K562 (cell line): ENCODE measurements at regions not wholly inside any gene's neighbourhood (a gene's known extent, or its start where the extent isn't known, plus 50 kb on each side); places are given as distances from the start of the nearest gene placed in this dataset.

ENCODE experiments used
- ARID1B ChIP-seq: fragments of 450-650 bp; IDR thresholded peaks from 2 replicates; pipeline ENCODE4 v1.6.1; 2016; ENCODE audit warnings: antibody characterized with exemption, mild to moderate bottlenecking, inconsistent platforms
- C11orf30 ChIP-seq: fragments of 450-650 bp; IDR thresholded peaks from 2 replicates; pipeline ENCODE4 v1.6.1; 2016; ENCODE audit warnings: low read depth, mild to moderate bottlenecking
- CREBBP ChIP-seq: IDR thresholded peaks from one replicate; pipeline ENCODE4 v1.6.1; 2012; ENCODE audit warnings: low read depth, mild to moderate bottlenecking, control low read depth, inconsistent platforms, low read length
- CTCFL ChIP-seq: IDR thresholded peaks from 2 replicates; pipeline ENCODE4 v1.6.1; 2011; ENCODE audit warnings: borderline replicate concordance, low read depth, mild to moderate bottlenecking, moderate library complexity, low read length; ENCODE audit not compliant: insufficient read depth, poor library complexity, severe bottlenecking
- E2F3 ChIP-seq: fragments of 250-450 bp; sonication (Bioruptor Pico); IDR thresholded peaks from 2 replicates; pipeline ENCODE4 v1.4.0; 2020; ENCODE audit warnings: mild to moderate bottlenecking
- GATAD2A ChIP-seq: fragments of 450-650 bp; IDR thresholded peaks from 2 replicates; pipeline ENCODE4 v1.6.1; 2017
- NR2C1 ChIP-seq, 2 experiments: fragments of 450-650 bp; IDR thresholded peaks; 2 replicates each; pipeline ENCODE4 v1.6.1; 2017; ENCODE audit warnings: mild to moderate bottlenecking in 2 of 2, antibody characterized with exemption in 1 of 2, inconsistent platforms in 1 of 2, missing compliant biosample characterization in 1 of 2, missing genetic modification characterization in 1 of 2
- PRPF4 ChIP-seq: fragments of 200-400 bp; formaldehyde crosslinking; IDR thresholded peaks from one replicate; pipeline ENCODE4 v1.6.1; 2017; ENCODE audit warnings: low read length, low read depth, mild to moderate bottlenecking; ENCODE audit not compliant: insufficient read depth, poor library complexity, severe bottlenecking
- RERE ChIP-seq: sonication (generic); formaldehyde crosslinking; IDR thresholded peaks from 2 replicates; pipeline ENCODE4 v1.8.0; 2023; ENCODE audit warnings: missing genetic modification reagents, mild to moderate bottlenecking, borderline replicate concordance
- TAF15 ChIP-seq: fragments of 200-400 bp; formaldehyde crosslinking; IDR thresholded peaks from 2 replicates; pipeline ENCODE4 v1.6.1; 2017; ENCODE audit warnings: mild to moderate bottlenecking, low read depth, low read length, moderate library complexity
- USF1 ChIP-seq: sonication (generic); formaldehyde crosslinking; IDR thresholded peaks from 2 replicates; pipeline ENCODE4 v1.9.0; 2022; ENCODE audit warnings: mild to moderate bottlenecking, missing genetic modification reagents
- ZFP1 ChIP-seq: fragments of 450-650 bp; formaldehyde crosslinking; IDR thresholded peaks from 2 replicates; pipeline ENCODE4 v1.4.0; 2020; ENCODE audit warnings: mild to moderate bottlenecking, mixed read lengths
- ZNF584 ChIP-seq: fragments of 200-800 bp; sonication (Bioruptor generic); IDR thresholded peaks from 2 replicates; pipeline ENCODE4 v1.6.1; 2016; ENCODE audit warnings: low read depth, mild to moderate bottlenecking, missing genetic modification characterization, missing compliant biosample characterization
- ZNF589 ChIP-seq: fragments of 200-800 bp; sonication (Bioruptor generic); IDR thresholded peaks from 2 replicates; pipeline ENCODE4 v1.6.1; 2016; ENCODE audit warnings: low read depth, missing genetic modification characterization, missing compliant biosample characterization

- no peak for TF ChIP-seq CTCFL
- TF ChIP-seq C11orf30, result 0 out of 2 replicates have a peak, but pooled peaks have one; percentile 15
- no peak for TF ChIP-seq NR2C1 (IDR thresholded peaks at IDR 0.05)
- TF ChIP-seq NR2C1 (tag; IDR thresholded peaks at IDR 0.05), result no peak
- no peak for TF ChIP-seq PRPF4
- TF ChIP-seq ZNF589 (CRISPR knock-in tag), result 0 out of 2 replicates have a peak, but pooled peaks have one; percentile 35
- TF ChIP-seq GATAD2A, result no peak
- no peak for TF ChIP-seq CREBBP
- TF ChIP-seq TAF15, result no peak
- TF ChIP-seq E2F3 (CRISPR knock-in tag), result no peak
- TF ChIP-seq ZNF584 (CRISPR knock-in tag), result no peak
- no peak for TF ChIP-seq ZFP1 (CRISPR knock-in tag)
- peak; percentile 87 for TF ChIP-seq ARID1B
- TF ChIP-seq USF1, result no peak
- TF ChIP-seq RERE (CRISPR knock-in tag), result no peak
These were observed 255.4 kb downstream of the DAD1 start (continued) for GRCh38 chr14:22333422-22334274.
